Epithelial cell of esophagus (primary cell): ENCODE measurements at regions not wholly inside any gene's neighbourhood (a gene's known extent, or its start where the extent isn't known, plus 50 kb on each side); places are given as distances from the start of the nearest gene placed in this dataset.
A peak's percentile ranks its signal among the peaks of the same experiment; 100 is the strongest.

Source experiments
- DNase-seq: peaks from one replicate; pipeline ENCODE4 v3.0.0; 2010; ENCODE audit warnings: low read depth
- H3K4me3 ChIP-seq: 2 replicates; pipeline ENCODE4 v1.5.1; 2011; ENCODE audit warnings: mild to moderate bottlenecking, low read length, control low read depth
- TF ChIP-seq, protein P1 (sequence below): IDR thresholded peaks from 2 replicates; pipeline ENCODE4 v1.5.1; 2011; ENCODE audit warnings: low read depth, mild to moderate bottlenecking, low read length, control low read depth, inconsistent platforms; ENCODE audit not compliant: insufficient read depth; ENCODE audit errors: missing control alignments

DNA sequence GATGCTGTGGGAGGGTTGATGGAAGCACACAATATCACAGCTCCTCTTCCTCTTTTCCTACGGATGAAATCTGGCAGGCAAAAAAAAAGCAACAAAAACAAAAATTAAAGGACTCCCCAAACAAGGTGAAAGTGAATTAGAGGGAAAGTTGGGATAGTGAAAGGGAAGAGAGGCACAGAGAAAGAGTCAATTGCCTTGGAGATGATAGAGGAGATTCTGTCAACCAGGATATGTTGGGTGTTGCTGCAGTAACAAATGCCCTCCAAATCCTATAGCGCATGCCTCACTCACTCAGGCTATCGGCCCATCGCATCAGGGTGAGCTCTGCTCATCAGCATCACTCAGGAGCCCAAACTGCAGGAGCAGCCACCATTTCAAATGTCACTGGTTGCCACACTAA, 119.1 kb downstream of the DLEU7 start:
- no peak overlapping the region for H3K4me3 ChIP-seq
- no peak for DNase-seq
- TF ChIP-seq, protein P1, sequence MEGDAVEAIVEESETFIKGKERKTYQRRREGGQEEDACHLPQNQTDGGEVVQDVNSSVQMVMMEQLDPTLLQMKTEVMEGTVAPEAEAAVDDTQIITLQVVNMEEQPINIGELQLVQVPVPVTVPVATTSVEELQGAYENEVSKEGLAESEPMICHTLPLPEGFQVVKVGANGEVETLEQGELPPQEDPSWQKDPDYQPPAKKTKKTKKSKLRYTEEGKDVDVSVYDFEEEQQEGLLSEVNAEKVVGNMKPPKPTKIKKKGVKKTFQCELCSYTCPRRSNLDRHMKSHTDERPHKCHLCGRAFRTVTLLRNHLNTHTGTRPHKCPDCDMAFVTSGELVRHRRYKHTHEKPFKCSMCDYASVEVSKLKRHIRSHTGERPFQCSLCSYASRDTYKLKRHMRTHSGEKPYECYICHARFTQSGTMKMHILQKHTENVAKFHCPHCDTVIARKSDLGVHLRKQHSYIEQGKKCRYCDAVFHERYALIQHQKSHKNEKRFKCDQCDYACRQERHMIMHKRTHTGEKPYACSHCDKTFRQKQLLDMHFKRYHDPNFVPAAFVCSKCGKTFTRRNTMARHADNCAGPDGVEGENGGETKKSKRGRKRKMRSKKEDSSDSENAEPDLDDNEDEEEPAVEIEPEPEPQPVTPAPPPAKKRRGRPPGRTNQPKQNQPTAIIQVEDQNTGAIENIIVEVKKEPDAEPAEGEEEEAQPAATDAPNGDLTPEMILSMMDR = no peak

DNA sequence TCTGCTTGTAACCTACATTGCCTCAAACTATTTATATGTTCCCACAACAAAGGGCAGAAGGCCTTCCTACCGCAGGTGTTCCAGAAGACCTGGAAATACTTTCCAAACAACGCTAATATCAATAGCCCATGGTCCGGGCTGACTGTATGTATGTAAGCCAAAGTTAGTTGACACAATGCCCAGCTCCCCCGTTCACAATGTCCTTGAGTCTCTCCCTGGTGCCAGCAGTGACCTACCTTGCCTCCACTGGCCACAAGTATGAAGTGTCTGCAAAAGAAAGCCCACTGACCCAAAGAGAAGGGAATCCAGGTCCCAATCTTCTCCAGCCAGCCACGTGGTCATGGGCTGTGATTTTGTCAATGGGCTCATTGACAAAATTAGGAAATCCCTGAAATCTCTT, 118.6 kb downstream of the DLEU7 start:
- TF ChIP-seq, protein P1 = no peak
- no peak for DNase-seq
- no peak overlapping the region for H3K4me3 ChIP-seq

DNA sequence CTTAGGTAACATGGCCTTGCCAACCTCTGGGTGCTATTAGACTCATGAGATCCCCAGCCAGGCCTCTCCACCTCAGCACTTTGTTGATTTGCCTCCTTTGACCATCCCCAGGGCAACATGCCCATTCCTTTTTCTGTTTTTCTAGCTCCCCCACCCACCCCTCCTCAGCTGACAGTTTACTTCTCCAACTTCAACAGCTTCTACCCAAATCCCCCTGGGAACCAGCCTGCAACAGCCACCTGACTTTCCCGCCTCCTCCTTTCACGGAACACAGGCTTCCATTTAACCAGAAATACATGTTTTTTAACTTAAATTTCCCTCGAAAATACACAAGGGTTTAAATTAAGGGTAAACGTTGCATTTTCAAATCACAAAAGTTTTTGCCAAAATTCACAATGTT, 117.3 kb downstream of the DLEU7 start:
- DNase-seq = no peak
- no peak overlapping the region for H3K4me3 ChIP-seq
- TF ChIP-seq, protein P1 = no peak

DNA sequence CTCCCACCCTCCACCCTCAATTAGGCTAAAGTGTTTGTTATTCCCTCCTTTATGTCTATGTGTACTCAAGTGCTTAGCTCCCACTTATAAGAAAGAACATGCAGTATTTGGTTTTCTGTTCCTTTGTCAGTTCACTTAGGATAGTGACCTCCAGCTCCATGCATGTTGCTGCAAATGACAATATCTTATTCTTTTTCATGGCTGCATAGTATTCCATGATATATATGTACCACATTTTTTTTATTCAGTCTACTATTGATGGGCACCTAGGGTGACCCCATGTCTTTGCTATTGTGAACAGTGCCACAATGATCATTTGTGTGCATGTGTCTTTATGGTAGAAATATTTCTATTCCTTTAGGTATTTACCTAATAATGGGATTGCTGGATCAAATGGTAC, 114.3 kb downstream of the DLEU7 start:
- no peak overlapping the region for H3K4me3 ChIP-seq
- TF ChIP-seq, protein P1 = no peak
- DNase-seq = no peak

DNA sequence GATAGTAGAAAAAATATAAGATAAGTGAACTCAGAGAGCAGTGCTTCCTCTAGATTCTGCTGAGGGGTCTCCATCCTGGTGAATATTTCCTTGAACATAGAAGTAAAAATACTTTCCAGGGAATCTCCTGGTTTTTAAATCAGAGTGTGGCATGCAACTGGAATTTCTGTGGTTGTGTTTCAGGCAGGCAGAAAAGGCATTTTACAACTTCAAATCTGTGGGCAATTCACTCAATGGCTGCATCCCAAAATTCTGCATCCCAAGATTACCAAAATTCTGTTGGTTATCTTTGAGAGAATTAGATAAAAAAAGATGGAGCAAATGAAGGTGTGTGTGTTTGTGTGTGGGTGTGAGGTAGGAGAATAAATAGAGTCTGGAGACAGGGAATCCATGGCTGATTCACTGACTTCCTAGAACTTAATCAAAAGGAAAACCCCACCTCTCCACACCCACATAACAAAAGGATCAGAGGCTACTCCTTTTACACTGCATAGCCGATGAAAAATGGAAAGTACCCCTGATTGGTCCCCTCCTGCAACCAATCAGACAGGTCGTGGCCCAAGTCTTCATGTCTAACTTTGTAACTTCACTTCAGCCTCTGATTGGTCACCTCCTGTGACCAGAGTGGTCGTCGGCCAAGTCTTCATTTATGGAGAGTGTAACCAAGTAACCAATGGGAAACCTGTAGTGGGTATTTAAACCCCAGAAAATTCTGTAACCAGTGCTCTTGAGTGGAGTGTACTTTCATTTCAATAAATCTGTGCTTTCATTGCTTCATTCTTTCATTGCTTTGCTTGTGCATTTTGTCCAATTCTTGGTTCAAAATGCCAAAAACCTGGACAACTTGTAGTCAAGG, 112.8 kb downstream of the DLEU7 start:
- TF ChIP-seq, protein P1 = no peak
- H3K4me3 ChIP-seq = no peak overlapping the region
- peak; percentile 28 for DNase-seq

DNA sequence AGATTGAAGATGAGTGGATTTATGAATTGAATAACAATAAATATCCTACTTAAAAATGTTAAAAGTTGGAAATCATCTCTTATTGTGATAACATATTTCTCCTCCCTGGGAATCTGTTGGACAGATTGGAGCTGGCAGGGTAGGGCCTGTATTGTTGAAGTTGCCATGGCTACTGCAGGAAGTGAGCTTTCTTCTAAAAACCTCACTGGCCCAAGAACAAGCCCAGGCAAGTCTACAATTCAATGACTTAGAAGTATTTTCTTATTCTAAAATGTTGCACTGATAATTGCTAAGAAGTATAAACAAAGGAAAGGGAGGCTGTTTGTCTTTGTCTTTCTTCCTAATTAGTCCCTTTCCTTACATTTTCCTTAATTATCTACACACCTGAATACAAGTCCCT, 112.1 kb downstream of the DLEU7 start:
- peak; percentile 97 for DNase-seq
- H3K4me3 ChIP-seq = no peak overlapping the region
- TF ChIP-seq, protein P1 = no peak

DNA sequence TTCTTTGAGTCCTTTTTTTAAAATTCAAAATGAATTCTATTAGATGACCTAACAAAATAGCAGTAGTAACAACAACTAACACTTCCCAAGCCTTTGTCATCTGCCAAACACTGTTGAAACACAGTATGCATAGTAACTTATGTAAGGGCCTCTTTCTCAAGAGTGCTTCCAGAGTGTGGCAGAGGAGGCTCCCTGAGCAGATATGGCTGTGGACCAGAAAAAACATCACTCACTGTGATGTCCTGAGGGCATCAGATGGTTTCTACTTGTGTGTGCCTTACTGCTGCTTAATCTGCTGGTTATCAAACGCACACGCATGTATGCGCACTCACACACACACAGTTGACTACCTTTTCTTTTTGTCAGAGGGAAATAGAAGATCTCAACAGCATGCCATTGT, 110.8 kb downstream of the DLEU7 start:
- DNase-seq = peak; percentile 92
- TF ChIP-seq, protein P1 = no peak

More for the DNA sequence above, 110.8 kb downstream of the DLEU7 start:
- H3K4me3 ChIP-seq = no peak overlapping the region
